ENCODE measurements at regions not wholly inside any gene's neighbourhood (a gene's known extent, or its start where the extent isn't known, plus 50 kb on each side); places are given as distances from the start of the nearest gene placed in this dataset.

GRCh38 chr6:81864124-81864523 is 111.6 kb upstream of the TENT5A start:
- TF ChIP-seq CTCF (IDR thresholded peaks at IDR 0.05; ENCODE audit: extremely low read depth in 1 of 2, insufficient read depth in 1 of 2, low read depth in 1 of 2, low read length in 2 of 2) = no peak
- no peak for TF ChIP-seq GATA2 (IDR thresholded peaks at IDR 0.05; ENCODE audit: insufficient read depth, insufficient read length, low read depth, low read length)
- no peak for TF ChIP-seq EZH2 (IDR thresholded peaks at IDR 0.05; ENCODE audit: borderline replicate concordance, low read depth, low read length, severe bottlenecking)
- TF ChIP-seq POLR2A (IDR thresholded peaks at IDR 0.05; ENCODE audit: low read depth, low read length) = no peak
- no peak for TF ChIP-seq MAX (IDR thresholded peaks at IDR 0.05; ENCODE audit: insufficient read depth, insufficient read length)
- TF ChIP-seq POLR2AphosphoS5 (IDR thresholded peaks at IDR 0.05; ENCODE audit: insufficient read depth, low read depth, low read length) = no peak
- TF ChIP-seq FOS (IDR thresholded peaks at IDR 0.05; ENCODE audit: borderline replicate concordance, insufficient read depth, low read length) = no peak

Data from endothelial cell of umbilical vein (primary cell).